ENCODE measurements at regions not wholly inside any gene's neighbourhood (a gene's known extent, or its start where the extent isn't known, plus 50 kb on each side); places are given as distances from the start of the nearest gene placed in this dataset.

DNA sequence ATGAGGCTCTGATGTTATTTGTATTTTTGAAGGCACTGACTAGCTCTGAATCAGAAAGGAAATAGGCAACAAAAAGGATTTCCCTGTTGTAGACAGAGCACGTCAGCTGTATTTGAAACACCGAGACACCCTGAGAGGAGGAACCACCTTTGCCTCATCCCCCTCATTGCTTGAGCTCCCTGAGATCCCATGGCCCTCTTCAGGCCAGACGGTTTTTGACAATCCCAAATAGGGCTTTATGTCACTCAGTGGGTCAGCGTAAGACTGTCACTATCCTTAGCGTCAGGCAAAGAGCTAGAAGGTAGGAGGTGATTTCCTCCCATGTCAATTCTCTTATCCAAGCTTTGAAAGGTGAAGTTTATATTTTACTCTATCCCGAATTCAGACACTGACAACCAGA, 254.3 kb downstream of the ZNF621 start:
- TF ChIP-seq, protein P1, sequence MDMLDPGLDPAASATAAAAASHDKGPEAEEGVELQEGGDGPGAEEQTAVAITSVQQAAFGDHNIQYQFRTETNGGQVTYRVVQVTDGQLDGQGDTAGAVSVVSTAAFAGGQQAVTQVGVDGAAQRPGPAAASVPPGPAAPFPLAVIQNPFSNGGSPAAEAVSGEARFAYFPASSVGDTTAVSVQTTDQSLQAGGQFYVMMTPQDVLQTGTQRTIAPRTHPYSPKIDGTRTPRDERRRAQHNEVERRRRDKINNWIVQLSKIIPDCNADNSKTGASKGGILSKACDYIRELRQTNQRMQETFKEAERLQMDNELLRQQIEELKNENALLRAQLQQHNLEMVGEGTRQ (IDR thresholded peaks at IDR 0.05; ENCODE audit: low read length) = no peak
- TF ChIP-seq YY1 (IDR thresholded peaks at IDR 0.05; ENCODE audit: low read depth, low read length) (no peak), POLR2A (IDR thresholded peaks at IDR 0.05; ENCODE audit: control extremely low read depth in 1 of 2, low read depth in 2 of 2, low read length in 2 of 2) (no peak), RFX5 (IDR thresholded peaks at IDR 0.05; ENCODE audit: borderline replicate concordance, low read depth, low read length) (no peak), EZH2 (IDR thresholded peaks at IDR 0.05; ENCODE audit: low read depth, low read length, severe bottlenecking) (no peak), GABPA (IDR thresholded peaks at IDR 0.05; ENCODE audit: borderline replicate concordance, insufficient read depth, low read length) (no peak), CHD1 (IDR thresholded peaks at IDR 0.05; ENCODE audit: low read depth, low read length) (no peak)
- TF ChIP-seq, protein P2, sequence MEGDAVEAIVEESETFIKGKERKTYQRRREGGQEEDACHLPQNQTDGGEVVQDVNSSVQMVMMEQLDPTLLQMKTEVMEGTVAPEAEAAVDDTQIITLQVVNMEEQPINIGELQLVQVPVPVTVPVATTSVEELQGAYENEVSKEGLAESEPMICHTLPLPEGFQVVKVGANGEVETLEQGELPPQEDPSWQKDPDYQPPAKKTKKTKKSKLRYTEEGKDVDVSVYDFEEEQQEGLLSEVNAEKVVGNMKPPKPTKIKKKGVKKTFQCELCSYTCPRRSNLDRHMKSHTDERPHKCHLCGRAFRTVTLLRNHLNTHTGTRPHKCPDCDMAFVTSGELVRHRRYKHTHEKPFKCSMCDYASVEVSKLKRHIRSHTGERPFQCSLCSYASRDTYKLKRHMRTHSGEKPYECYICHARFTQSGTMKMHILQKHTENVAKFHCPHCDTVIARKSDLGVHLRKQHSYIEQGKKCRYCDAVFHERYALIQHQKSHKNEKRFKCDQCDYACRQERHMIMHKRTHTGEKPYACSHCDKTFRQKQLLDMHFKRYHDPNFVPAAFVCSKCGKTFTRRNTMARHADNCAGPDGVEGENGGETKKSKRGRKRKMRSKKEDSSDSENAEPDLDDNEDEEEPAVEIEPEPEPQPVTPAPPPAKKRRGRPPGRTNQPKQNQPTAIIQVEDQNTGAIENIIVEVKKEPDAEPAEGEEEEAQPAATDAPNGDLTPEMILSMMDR (IDR thresholded peaks at IDR 0.05; ENCODE audit: control extremely low read depth in 1 of 3, insufficient read depth in 1 of 3, low read depth in 1 of 3, low read length in 3 of 3) = peak in 2 of 3 experiments; percentile 18 to 31; a peak in 3 of 4 replicates
